HCT116 (cell line): ENCODE measurements at regions not wholly inside any gene's neighbourhood (a gene's known extent, or its start where the extent isn't known, plus 50 kb on each side); places are given as distances from the start of the nearest gene placed in this dataset.

Source experiments
- CTCF ChIP-seq, 3 experiments: fragments of 200-600 bp in 1 of 3; sonication (generic) in 1 of 3; IDR thresholded peaks in 2 of 3; conservative IDR thresholded peaks in 1 of 3; 2 replicates each; pipeline ENCODE4 v1.5.1; 2012 to 2017; ENCODE audit warnings: low read depth in 2 of 3, low read length in 2 of 3, antibody characterized with exemption in 1 of 3, borderline replicate concordance in 1 of 3, control low read depth in 1 of 3, mild to moderate bottlenecking in 1 of 3, mixed read lengths in 1 of 3, mixed run types in 1 of 3, moderate library complexity in 1 of 3; ENCODE audit not compliant: insufficient read depth in 1 of 3
- EGR1 ChIP-seq: IDR thresholded peaks from 2 replicates; pipeline ENCODE4 v1.6.1; 2012; ENCODE audit warnings: low read depth
- EZH2 ChIP-seq: fragments of 200-600 bp; sonication (generic); IDR thresholded peaks from 2 replicates; pipeline ENCODE4 v1.6.1; 2017; ENCODE audit warnings: antibody characterized with exemption, mixed run types
- SRF ChIP-seq: IDR thresholded peaks from 2 replicates; pipeline ENCODE4 v1.6.1; 2012; ENCODE audit warnings: low read depth

GRCh38 chrX:5780821-5781220, 447.8 kb downstream of the NLGN4X start:
- TF ChIP-seq EZH2: no peak
- no peak for TF ChIP-seq CTCF (IDR thresholded peaks at IDR 0.05 in 2 of 3, conservative IDR thresholded peaks at IDR 0.05 in 1 of 3; ENCODE audit: borderline replicate concordance in 1 of 3, insufficient read depth in 1 of 3, low read depth in 2 of 3, low read length in 2 of 3)
- TF ChIP-seq SRF: no peak
- TF ChIP-seq EGR1: no peak
